GM12878 (cell line): ENCODE measurements at regions not wholly inside any gene's neighbourhood (a gene's known extent, or its start where the extent isn't known, plus 50 kb on each side); places are given as distances from the start of the nearest gene placed in this dataset.

Source experiments
- ATAC-seq: fragments of 200-7000 bp; cut with Tn5 transposase; 3 replicates; pipeline ENCODE4 v1.9.1; 2020; ENCODE audit warnings: mild to moderate bottlenecking, moderate library complexity
- BruUV-seq: library from RNA; stranded (reverse); fragments of 400-500 nt; replicated peaks from 2 replicates; lab custom pipeline; 2021; lab: Mats Ljungman, UMichigan
- CTCF ChIA-PET: fragments of 300-600 bp; sonication (Branson Sonifier 250); formaldehyde crosslinking; extraction: SDS; loops from one replicate; lab custom pipeline; 2021; ENCODE audit warnings: inconsistent platforms; lab: Yijun Ruan, JAX
- POLR2A ChIA-PET: fragments of 350-600 bp; formaldehyde crosslinking; extraction: SDS; loops from one replicate; lab custom pipeline; 2021; ENCODE audit warnings: inconsistent platforms; lab: Charles Lee
- RAD21 ChIA-PET: fragments of 300-600 bp; sonication (Branson Sonifier 250); formaldehyde crosslinking; loops from one replicate; lab custom pipeline; 2023; ENCODE audit warnings: antibody characterized with exemption; ENCODE audit not compliant: unreplicated experiment; lab: Charles Lee
- SMC1A ChIA-PET: fragments of 300-600 bp; sonication (Branson Sonifier 250); formaldehyde crosslinking; loops from one replicate; lab custom pipeline; 2023; ENCODE audit not compliant: unreplicated experiment, uncharacterized antibody; lab: Charles Lee
- DNase-seq: peaks from one replicate; pipeline ENCODE4 v3.0.0-alpha.2; 2011; ENCODE audit warnings: low read depth, low spot score
- FAIRE-seq: peaks from 3 replicates; lab custom pipeline; 2011; peaks lifted over from hg19 to GRCh38; lab: Jason Lieb, UNC
- H2AFZ ChIP-seq: 2 replicates; pipeline ENCODE4 v1.6.0; 2011; ENCODE audit warnings: low read depth, low read length, control low read depth; ENCODE audit not compliant: control insufficient read depth
- H3K27ac ChIP-seq: 2 replicates; pipeline ENCODE4 v1.5.1; 2011; ENCODE audit warnings: control low read depth; ENCODE audit not compliant: control insufficient read depth, insufficient read depth
- H3K27me3 ChIP-seq, 2 experiments: replicated peaks in 1 of 2; 2 replicates each; pipeline versions ENCODE4 v1.6.0 to v1.6.1; 2011; ENCODE audit warnings: low read length in 1 of 2; ENCODE audit not compliant: control insufficient read depth in 2 of 2, insufficient read depth in 2 of 2
- H3K36me3 ChIP-seq, 2 experiments: 2 replicates each; pipeline ENCODE4 v1.5.1; 2011; ENCODE audit warnings: low read length in 1 of 2; ENCODE audit not compliant: control insufficient read depth in 2 of 2, insufficient read depth in 2 of 2
- H3K4me1 ChIP-seq: 2 replicates; pipeline ENCODE4 v1.6.1; 2011; ENCODE audit warnings: mild to moderate bottlenecking, low read length, moderate library complexity, mixed read lengths; ENCODE audit not compliant: control insufficient read depth, insufficient read depth
- H3K4me2 ChIP-seq: 2 replicates; pipeline ENCODE4 v1.6.0; 2011; ENCODE audit warnings: control low read depth; ENCODE audit not compliant: control insufficient read depth, insufficient read depth
- H3K4me3 ChIP-seq: fragments of 200-600 bp; sonication (generic); 2 replicates; pipeline ENCODE4 v1.5.1; 2016
- H3K79me2 ChIP-seq: 2 replicates; pipeline ENCODE4 v1.6.0; 2011; ENCODE audit warnings: low read length; ENCODE audit not compliant: control insufficient read depth, insufficient read depth
- H3K9ac ChIP-seq: 2 replicates; pipeline ENCODE4 v1.8.0; 2011; ENCODE audit warnings: low read length, control low read depth, mixed read lengths; ENCODE audit not compliant: control insufficient read depth, insufficient read depth
- H3K9me3 ChIP-seq: replicated peaks from 3 replicates; pipeline ENCODE4 v1.5.1; 2011; ENCODE audit warnings: mild to moderate bottlenecking, low read length; ENCODE audit not compliant: control insufficient read depth, insufficient read depth
- H4K20me1 ChIP-seq: 2 replicates; pipeline ENCODE4 v1.6.0; 2011; ENCODE audit not compliant: control insufficient read depth, insufficient read depth
- CREB1 ChIP-seq: IDR thresholded peaks from 2 replicates; pipeline ENCODE4 v1.6.1; 2012; ENCODE audit warnings: low read depth, mild to moderate bottlenecking, inconsistent platforms
- CREM ChIP-seq: IDR thresholded peaks from 2 replicates; pipeline ENCODE4 v1.6.1; 2014; ENCODE audit warnings: antibody characterized with exemption, low read depth
- DPF2 ChIP-seq: fragments of 450-650 bp; IDR thresholded peaks from 2 replicates; pipeline ENCODE4 v1.6.1; 2017; ENCODE audit warnings: mild to moderate bottlenecking
- NFYB ChIP-seq: IDR thresholded peaks from 2 replicates; pipeline ENCODE4 v1.6.1; 2011; ENCODE audit warnings: low read depth, mild to moderate bottlenecking, low read length, improper control_type of control experiment, moderate library complexity; ENCODE audit not compliant: insufficient read depth
- NR2C2 ChIP-seq: IDR thresholded peaks from 2 replicates; pipeline ENCODE4 v1.6.1; 2011; ENCODE audit warnings: borderline replicate concordance, low read depth; ENCODE audit not compliant: control insufficient read depth, insufficient read length
- PKNOX1 ChIP-seq: fragments of 450-650 bp; IDR thresholded peaks from 2 replicates; pipeline ENCODE4 v1.6.1; 2016; ENCODE audit warnings: mild to moderate bottlenecking
- RCOR1 ChIP-seq: conservative IDR thresholded peaks from 2 replicates; pipeline ENCODE4 v1.6.1; 2012; ENCODE audit warnings: low read depth, low read length, improper control_type of control experiment
- RELA ChIP-seq: fragments of 450-650 bp; IDR thresholded peaks from 2 replicates; pipeline ENCODE4 v1.8.0; 2014; ENCODE audit warnings: borderline replicate concordance; ENCODE audit not compliant: partially characterized antibody
- ZNF384 ChIP-seq: IDR thresholded peaks from 2 replicates; pipeline ENCODE4 v1.6.1; 2012; ENCODE audit warnings: low read depth, mild to moderate bottlenecking, low read length, improper control_type of control experiment, borderline replicate concordance
- in situ Hi-C: fragments of 300-500 bp; cut with MboI; formaldehyde crosslinking; loops from 9 replicates; pipeline ENCODE4 v1.14.3; 2018; ENCODE audit warnings: mixed read lengths
- intact Hi-C: fragments of 100-400 bp; cut with micrococcal nuclease; formaldehyde crosslinking; loops from one replicate; pipeline ENCODE4 v1.14.2; 2022; ENCODE audit not compliant: unreplicated experiment
- TF ChIP-seq, protein P1 (sequence below): fragments of 450-650 bp; formaldehyde crosslinking; IDR thresholded peaks from 2 replicates; pipeline ENCODE4 v1.5.0; 2022; ENCODE audit warnings: mild to moderate bottlenecking, missing genetic modification characterization
- TF ChIP-seq, protein P2 (sequence below): fragments of 150-350 bp; IDR thresholded peaks from 2 replicates; pipeline ENCODE4 v1.6.1; 2014; ENCODE audit warnings: mild to moderate bottlenecking, low read depth, low read length

GRCh38 chr13:21316376-21316775 is 139.9 kb downstream of the MRPL57 start:
- SMC1A ChIA-PET: interaction anchor here (0.7 kb wide), 1 partner anchor 1480 kb away, joined by 3 read pairs; no protein-coding TSS in a partner anchor
- no TSS peak for BruUV-seq

More at GRCh38 chr13:21316376-21316775, 139.9 kb downstream of the MRPL57 start:
- peaks cover 4% of the 10 kb centered on the region for H3K4me1 ChIP-seq
- H3K4me2 ChIP-seq: no peak overlapping the region
- ATAC-seq: peak; percentile 59
- POLR2A ChIA-PET: interaction anchor here (0.6 kb wide), 1 partner anchor 1150 kb away, joined by 4 read pairs; no protein-coding TSS in a partner anchor
- no peak overlapping the region for H2AFZ ChIP-seq
- no peaks in the 10 kb centered on the region for H3K36me3 ChIP-seq
- H3K27ac ChIP-seq: no peak overlapping the region
- no peak for DNase-seq
- RAD21 ChIA-PET: no interaction called here
- intact Hi-C loops (no loop called here), in situ Hi-C loops (no loop called here)
- H3K9ac ChIP-seq: no peak overlapping the region
- H4K20me1 ChIP-seq: no peaks in the 10 kb centered on the region
- H3K79me2 ChIP-seq: no peaks in the 10 kb centered on the region
- FAIRE-seq: no peak
- CTCF ChIA-PET: interaction anchor here (0.6 to 0.9 kb wide), 2 partner anchors 48 to 165 kb away, joined by 3 to 5 read pairs; no protein-coding TSS in a partner anchor
- H3K9me3 ChIP-seq: no peaks in the 10 kb centered on the region; the same call in 2 of the 3 replicates
- H3K27me3 ChIP-seq: no peaks in the 10 kb centered on the region
- TF ChIP-seq DPF2: no peak
- TF ChIP-seq CREB1: no peak
- no peak for TF ChIP-seq PKNOX1
- TF ChIP-seq, protein P1, sequence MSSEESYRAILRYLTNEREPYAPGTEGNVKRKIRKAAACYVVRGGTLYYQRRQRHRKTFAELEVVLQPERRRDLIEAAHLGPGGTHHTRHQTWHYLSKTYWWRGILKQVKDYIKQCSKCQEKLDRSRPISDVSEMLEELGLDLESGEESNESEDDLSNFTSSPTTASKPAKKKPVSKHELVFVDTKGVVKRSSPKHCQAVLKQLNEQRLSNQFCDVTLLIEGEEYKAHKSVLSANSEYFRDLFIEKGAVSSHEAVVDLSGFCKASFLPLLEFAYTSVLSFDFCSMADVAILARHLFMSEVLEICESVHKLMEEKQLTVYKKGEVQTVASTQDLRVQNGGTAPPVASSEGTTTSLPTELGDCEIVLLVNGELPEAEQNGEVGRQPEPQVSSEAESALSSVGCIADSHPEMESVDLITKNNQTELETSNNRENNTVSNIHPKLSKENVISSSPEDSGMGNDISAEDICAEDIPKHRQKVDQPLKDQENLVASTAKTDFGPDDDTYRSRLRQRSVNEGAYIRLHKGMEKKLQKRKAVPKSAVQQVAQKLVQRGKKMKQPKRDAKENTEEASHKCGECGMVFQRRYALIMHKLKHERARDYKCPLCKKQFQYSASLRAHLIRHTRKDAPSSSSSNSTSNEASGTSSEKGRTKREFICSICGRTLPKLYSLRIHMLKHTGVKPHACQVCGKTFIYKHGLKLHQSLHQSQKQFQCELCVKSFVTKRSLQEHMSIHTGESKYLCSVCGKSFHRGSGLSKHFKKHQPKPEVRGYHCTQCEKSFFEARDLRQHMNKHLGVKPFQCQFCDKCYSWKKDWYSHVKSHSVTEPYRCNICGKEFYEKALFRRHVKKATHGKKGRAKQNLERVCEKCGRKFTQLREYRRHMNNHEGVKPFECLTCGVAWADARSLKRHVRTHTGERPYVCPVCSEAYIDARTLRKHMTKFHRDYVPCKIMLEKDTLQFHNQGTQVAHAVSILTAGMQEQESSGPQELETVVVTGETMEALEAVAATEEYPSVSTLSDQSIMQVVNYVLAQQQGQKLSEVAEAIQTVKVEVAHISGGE (CRISPR knock-in tag): no peak
- TF ChIP-seq ZNF384: no peak
- no peak for TF ChIP-seq CREM
- no peak for TF ChIP-seq RELA
- no peak for TF ChIP-seq NR2C2
- TF ChIP-seq, protein P2, sequence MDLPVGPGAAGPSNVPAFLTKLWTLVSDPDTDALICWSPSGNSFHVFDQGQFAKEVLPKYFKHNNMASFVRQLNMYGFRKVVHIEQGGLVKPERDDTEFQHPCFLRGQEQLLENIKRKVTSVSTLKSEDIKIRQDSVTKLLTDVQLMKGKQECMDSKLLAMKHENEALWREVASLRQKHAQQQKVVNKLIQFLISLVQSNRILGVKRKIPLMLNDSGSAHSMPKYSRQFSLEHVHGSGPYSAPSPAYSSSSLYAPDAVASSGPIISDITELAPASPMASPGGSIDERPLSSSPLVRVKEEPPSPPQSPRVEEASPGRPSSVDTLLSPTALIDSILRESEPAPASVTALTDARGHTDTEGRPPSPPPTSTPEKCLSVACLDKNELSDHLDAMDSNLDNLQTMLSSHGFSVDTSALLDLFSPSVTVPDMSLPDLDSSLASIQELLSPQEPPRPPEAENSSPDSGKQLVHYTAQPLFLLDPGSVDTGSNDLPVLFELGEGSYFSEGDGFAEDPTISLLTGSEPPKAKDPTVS: no peak
- no peak for TF ChIP-seq RCOR1
- TF ChIP-seq NFYB: no peak
- no peak overlapping the region for H3K4me3 ChIP-seq
